Transverse colon (tissue), 4 donors: ENCODE measurements at regions not wholly inside any gene's neighbourhood (a gene's known extent, or its start where the extent isn't known, plus 50 kb on each side); places are given as distances from the start of the nearest gene placed in this dataset.

Experiments used
- DNase-seq: peaks from one replicate; pipeline ENCODE4 v3.0.0-alpha.2; 2019
- H3K27ac ChIP-seq, 4 donors: fragments of 200-600 bp; sonication (generic); 2 replicates each; pipeline ENCODE4 v1.5.1; 2016 to 2018; ENCODE audit warnings: inconsistent platforms in 4 of 4
- H3K27me3 ChIP-seq: fragments of 200-600 bp; sonication (generic); 2 replicates; pipeline ENCODE4 v1.5.1; 2017; ENCODE audit warnings: inconsistent platforms
- H3K36me3 ChIP-seq, 4 donors: fragments of 200-600 bp; sonication (generic); 2 replicates each; pipeline ENCODE4 v1.5.1; 2017 to 2019; ENCODE audit warnings: inconsistent platforms in 4 of 4
- H3K4me1 ChIP-seq, 4 donors: fragments of 200-600 bp; sonication (generic); 2 replicates each; pipeline ENCODE4 v1.5.1; 2017 to 2020; ENCODE audit warnings: inconsistent platforms in 4 of 4
- H3K4me3 ChIP-seq, 4 donors: fragments of 200-600 bp; sonication (generic); 1 replicate in 1 of 4; 2 replicates in 3 of 4; pipeline versions ENCODE4 v1.5.1 to v1.6.1; 2017 to 2019; ENCODE audit warnings: inconsistent platforms in 4 of 4
- H3K9me3 ChIP-seq, 2 donors: fragments of 200-600 bp; sonication (generic); 2 replicates each; pipeline ENCODE4 v1.5.1; 2017 to 2019; ENCODE audit warnings: inconsistent platforms in 2 of 2
- CTCF ChIP-seq, 5 experiments: fragments of 200-600 bp in 3 of 5; fragments of 450-650 bp in 2 of 5; sonication (generic) in 3 of 5; IDR thresholded peaks; 1 replicate in 2 of 5; 2 replicates in 3 of 5; pipeline ENCODE4 v1.5.1; 2016 to 2017; ENCODE audit warnings: antibody characterized with exemption in 5 of 5, inconsistent platforms in 3 of 5, mild to moderate bottlenecking in 2 of 5, moderate library complexity in 1 of 5
- EP300 ChIP-seq: sonication (generic); formaldehyde crosslinking; IDR thresholded peaks from one replicate; pipeline ENCODE4 v1.6.1; 2017; ENCODE audit warnings: antibody characterized with exemption, low read depth
- POLR2A ChIP-seq: fragments of 450-650 bp; IDR thresholded peaks from one replicate; pipeline ENCODE4 v1.6.1; 2016; ENCODE audit warnings: antibody characterized with exemption, mild to moderate bottlenecking, moderate library complexity
- POLR2AphosphoS5 ChIP-seq, 3 donors: sonication (generic); formaldehyde crosslinking; IDR thresholded peaks; one replicate each; pipeline ENCODE4 v1.6.1; 2016; ENCODE audit warnings: antibody characterized with exemption in 3 of 3
- WGBS, 2 donors: methylation state at CpG; one replicate each; pipeline ENCODE4 v1.1.5; 2018; ENCODE audit warnings: low coverage in 1 of 2; 5-methylcytosine and 5-hydroxymethylcytosine counted together
- in situ Hi-C, 4 donors: fragments of 200-750 bp; cut with MboI; loops; one replicate each; pipeline versions ENCODE4 v1.15.0 to v1.15.1; 2017; ENCODE audit warnings: low sequenced_read_pairs in 3 of 4, low pct_ligation_motif_present in 1 of 4, low pct_unique_long_range_greater_than_20kb in 1 of 4
- intact Hi-C: fragments of 100-400 bp; cut with DNase I; formaldehyde crosslinking; loops from one replicate; pipeline ENCODE4 v1.15.1; 2023; ENCODE audit warnings: low total_unique reads

GRCh38 chr1:112172294-112172882, 182.9 kb upstream of the KCND3 start:
- 6 to 24% methylated on average over 2 of the region's 2 CpGs for WGBS, 2 donors
- no peak for DNase-seq
- TF ChIP-seq POLR2A (no peak), POLR2AphosphoS5 (IDR thresholded peaks at IDR 0.05) (no peak), EP300 (no peak), CTCF (IDR thresholded peaks at IDR 0.05) (no peak)
- no peaks in the 10 kb centered on the region for H3K27me3 ChIP-seq
- intact Hi-C loops: no loop called here
- H3K4me1 ChIP-seq: no peaks in the 10 kb centered on the region
- in situ Hi-C loops: no loop called here
- H3K4me3 ChIP-seq: no peak overlapping the region
- H3K9me3 ChIP-seq: no peaks in the 10 kb centered on the region
- no peak overlapping the region for H3K27ac ChIP-seq
- H3K36me3 ChIP-seq: no peaks in the 10 kb centered on the region

GRCh38 chr1:112177314-112177713, 187.8 kb upstream of the KCND3 start:
- no peak for DNase-seq
- Histone ChIP-seq H3K27me3 (no peaks in the 10 kb centered on the region), H3K36me3 (no peaks in the 10 kb centered on the region), H3K27ac (no peak overlapping the region), H3K4me3 (no peak overlapping the region), H3K4me1 (no peaks in the 10 kb centered on the region), H3K9me3 (no peaks in the 10 kb centered on the region)
- in situ Hi-C loops (no loop called here), intact Hi-C loops (no loop called here)
- TF ChIP-seq POLR2A: no peak
- TF ChIP-seq POLR2AphosphoS5 (IDR thresholded peaks at IDR 0.05): no peak
- no peak for TF ChIP-seq EP300
- TF ChIP-seq CTCF (IDR thresholded peaks at IDR 0.05): no peak
- 62% methylated on average over 6 of the region's 6 CpGs; no CpG with 5 or more reads in 1 of the 2 donors for WGBS, 2 donors

GRCh38 chr1:112188611-112189010, 199.1 kb upstream of the KCND3 start:
- in situ Hi-C loops: no loop called here
- TF ChIP-seq EP300 (no peak), CTCF (IDR thresholded peaks at IDR 0.05) (no peak), POLR2AphosphoS5 (IDR thresholded peaks at IDR 0.05) (no peak), POLR2A (no peak)

GRCh38 chr1:112196008-112196588, 199.9 kb upstream of the CTTNBP2NL start:
- Histone ChIP-seq H3K36me3 (no peaks in the 10 kb centered on the region), H3K4me1 (no peaks in the 10 kb centered on the region), H3K4me3 (no peak overlapping the region), H3K27me3 (no peaks in the 10 kb centered on the region), H3K27ac (no peak overlapping the region), H3K9me3 (no peaks in the 10 kb centered on the region)
- intact Hi-C loops (no loop called here), in situ Hi-C loops (no loop called here)
- WGBS, 2 donors: 36 to 52% methylated on average over 4 of the region's 4 CpGs
- TF ChIP-seq POLR2A (no peak), POLR2AphosphoS5 (IDR thresholded peaks at IDR 0.05) (no peak), EP300 (no peak), CTCF (IDR thresholded peaks at IDR 0.05) (no peak)
- DNase-seq: no peak

More at GRCh38 chr1:112188611-112189010, 199.1 kb upstream of the KCND3 start:
- Histone ChIP-seq H3K4me1 (no peaks in the 10 kb centered on the region), H3K9me3 (no peaks in the 10 kb centered on the region), H3K36me3 (no peaks in the 10 kb centered on the region), H3K27ac (no peak overlapping the region), H3K4me3 (no peak overlapping the region), H3K27me3 (no peaks in the 10 kb centered on the region)
- no peak for DNase-seq
- intact Hi-C loops: no loop called here
